AG08395 (cell line): ENCODE measurements at regions not wholly inside any gene's neighbourhood (a gene's known extent, or its start where the extent isn't known, plus 50 kb on each side); places are given as distances from the start of the nearest gene placed in this dataset.
"Not testable (repeated sequence)": the region's sequence is repeated elsewhere in the genome, so short reads cannot be mapped to it uniquely, and the experiment has no call there.

Experiments
- DNase-seq: peaks from one replicate; pipeline ENCODE4 v3.0.0; 2012; ENCODE audit warnings: mixed read lengths, low spot score

DNA sequence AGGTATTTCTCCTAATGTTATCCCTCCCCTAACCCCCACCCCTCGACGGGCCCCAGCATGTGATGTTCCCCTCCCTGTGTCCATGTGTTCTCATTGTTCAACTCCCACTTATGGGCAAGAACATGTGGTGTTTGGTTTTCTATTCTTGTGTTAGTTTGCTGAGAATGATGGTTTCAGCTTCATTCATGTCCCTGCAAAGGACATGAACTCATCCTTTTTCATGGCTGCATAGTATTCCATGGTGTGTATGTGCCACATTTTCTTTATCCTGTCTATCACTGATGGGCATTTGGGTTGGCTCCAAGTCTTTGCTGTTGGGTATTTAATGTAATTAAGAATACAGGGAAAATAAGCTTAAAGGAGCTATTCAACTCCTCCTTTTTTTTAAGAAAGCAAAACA lies 1030.4 kb downstream of the PCDH7 start:
- DNase-seq, result not testable (repeated sequence)

DNA sequence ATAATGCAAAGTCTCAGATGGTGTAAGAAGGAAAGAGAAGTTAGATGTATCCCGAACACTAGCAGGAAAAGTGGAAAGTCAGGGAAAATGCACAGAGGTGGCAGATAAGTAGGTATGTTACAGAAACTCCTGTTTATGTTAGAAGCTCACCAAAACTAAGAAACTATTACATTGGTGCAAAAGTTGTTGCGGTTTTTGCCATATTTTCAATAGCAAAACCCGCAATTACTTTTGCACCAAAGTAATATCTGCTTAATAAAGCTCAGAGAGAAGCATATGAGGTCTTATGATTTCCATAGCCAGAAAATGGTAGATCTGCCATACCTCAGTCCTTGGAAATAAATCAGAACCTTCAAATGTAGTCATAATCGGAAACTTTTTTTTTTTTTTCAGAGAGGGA lies 1035.6 kb downstream of the PCDH7 start:
- DNase-seq, result no peak

DNA sequence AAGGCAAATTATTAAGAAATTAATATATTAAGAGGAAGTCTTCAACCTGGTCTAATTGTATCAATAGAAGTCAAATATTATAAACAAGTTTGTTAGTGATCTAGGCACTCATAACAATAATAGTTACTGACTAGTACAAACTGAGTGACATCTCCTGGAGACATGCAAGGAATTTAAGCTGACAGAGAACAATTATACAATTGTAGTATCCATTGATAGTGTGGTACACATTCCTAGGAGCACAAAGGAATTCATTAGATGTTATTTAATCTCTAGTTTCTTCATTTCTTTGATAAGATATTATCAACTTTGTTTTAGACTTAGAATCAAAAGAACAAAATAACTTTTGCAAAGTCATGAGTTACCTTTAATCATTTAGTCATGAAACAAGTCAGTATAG lies 1048.6 kb downstream of the PCDH7 start:
- DNase-seq, result no peak

DNA sequence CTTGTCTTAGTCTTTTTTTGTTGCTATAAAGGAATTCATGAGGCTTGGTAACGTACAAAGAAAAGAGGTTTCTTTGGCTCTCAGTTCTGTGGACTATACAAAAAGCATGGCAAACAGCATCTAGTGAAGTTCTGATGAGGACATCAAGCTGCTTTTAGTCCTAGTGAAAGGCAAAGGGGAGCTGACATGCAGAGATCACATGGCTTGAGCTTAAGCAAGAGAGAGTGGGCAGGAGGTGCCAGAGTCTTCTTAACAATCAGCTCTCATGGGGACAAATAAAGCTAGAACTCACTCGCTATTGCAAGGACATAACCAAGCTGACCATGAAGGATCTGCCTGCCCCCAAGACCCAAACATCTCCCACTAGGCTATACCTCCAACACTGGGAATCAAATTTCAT lies 1063.1 kb downstream of the PCDH7 start:
- DNase-seq, result no peak

DNA sequence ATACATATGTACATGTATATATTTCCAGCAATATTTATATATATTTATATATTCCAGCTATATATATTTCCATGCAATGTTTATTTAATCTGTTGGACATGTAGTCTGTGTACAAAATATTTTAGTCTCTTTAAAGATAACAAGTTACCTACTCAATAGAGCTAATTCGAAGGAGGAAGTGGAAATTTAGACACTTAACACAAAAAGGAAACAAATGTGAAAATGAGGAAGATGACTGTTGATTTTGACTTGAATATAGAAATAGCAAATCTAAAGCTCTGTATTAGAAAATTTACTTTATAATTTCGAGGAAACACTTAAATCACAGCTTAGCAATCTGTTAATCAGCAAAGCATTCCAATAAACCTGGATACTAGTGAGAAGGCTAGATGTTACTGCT lies 1064.4 kb downstream of the PCDH7 start:
- no peak for DNase-seq

DNA sequence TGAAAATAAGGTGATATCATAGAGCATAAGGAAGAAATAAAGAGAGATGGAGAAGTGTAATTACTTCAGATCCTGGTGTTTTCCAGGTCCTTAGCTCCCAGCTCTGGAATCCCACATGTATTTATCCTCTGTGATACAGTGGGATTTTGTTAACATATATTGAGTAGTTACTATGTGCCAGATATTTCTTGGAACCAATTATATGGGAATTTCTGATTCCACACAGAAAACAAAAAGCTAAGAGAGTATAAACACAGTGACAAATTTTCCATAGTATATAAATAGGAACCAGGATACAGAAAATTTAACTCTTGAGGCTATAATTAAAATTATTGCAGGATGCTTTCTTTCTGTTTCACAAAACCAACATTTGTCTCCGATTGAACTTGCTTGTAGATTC lies 1067.5 kb downstream of the PCDH7 start:
- DNase-seq, result no peak

DNA sequence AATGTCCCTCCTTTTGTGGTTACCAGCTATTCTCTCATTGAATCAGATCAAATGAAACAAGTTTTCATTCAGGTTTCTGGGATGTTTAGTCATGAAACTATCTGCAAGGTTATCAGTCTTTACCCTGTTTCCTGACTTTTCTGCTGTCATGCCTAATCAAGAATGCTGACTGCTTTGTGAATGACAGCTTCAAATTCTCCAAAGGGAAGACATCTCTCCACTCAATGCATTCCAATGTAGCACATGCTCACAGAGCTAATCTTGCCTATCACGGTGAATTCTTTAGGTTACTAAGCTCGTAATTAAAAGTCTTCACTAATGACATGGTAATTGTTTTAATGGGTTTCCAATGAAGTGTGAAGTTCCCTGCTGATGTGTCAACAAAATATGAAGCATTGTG lies 1068.5 kb downstream of the PCDH7 start:
- DNase-seq, result no peak

DNA sequence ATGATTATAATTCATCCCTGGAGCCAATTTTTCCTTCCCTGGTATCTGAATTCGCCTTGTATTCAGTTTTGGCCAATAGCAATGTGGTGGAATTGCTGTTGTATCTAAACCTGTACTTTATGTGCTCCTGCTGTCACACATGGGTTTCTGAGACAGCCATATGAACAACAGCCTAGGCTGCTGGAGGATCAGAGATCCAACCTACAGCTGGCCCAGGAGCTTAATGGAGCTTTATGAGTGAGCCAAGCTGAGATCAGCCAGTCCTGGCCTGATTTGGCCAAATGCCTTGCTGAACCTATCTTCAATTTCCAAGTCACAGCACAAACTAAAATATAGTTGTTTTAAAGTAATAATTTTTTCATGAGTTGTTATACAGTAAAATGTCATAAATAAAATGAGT lies 1071.5 kb downstream of the PCDH7 start:
- DNase-seq, result no peak

DNA sequence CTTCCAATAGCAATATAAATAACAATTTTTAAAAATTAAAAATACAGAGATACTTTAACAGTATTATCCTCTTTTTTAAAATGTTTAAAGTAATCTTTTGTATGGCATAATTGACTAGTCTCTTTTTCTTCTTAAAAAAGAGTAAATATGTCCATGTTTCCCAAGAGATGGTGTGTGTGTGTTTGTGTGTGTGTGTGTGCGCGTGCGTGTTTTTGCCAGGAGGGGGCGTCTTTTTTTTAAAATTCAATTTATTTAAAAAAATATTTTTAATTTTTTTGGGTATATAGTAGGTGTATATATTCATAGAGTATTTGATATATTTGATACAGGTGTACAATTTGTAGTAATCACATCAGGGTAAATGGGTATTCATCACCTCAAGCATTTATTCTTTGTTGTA lies 1073.7 kb downstream of the PCDH7 start:
- DNase-seq, result no peak

DNA sequence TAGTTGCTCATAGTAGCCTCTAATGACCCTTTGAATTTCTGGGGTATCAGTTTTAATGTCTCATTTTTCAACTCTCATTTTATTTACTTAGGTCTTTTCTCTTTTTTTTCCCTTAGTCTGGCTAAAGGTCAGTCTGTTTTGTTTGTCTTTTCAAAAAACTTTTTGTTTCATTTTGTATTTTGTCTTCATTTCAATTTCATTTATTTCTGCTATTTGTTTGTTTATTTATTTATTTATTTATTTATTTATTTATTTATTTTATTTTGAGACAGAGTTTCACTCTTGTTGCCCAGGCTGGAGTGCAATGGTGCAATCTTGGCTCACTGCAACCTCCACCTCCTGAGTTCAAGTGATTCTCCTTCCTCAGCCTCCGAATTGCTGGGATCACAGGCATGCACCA lies 1076.9 kb downstream of the PCDH7 start:
- not testable (repeated sequence) for DNase-seq

DNA sequence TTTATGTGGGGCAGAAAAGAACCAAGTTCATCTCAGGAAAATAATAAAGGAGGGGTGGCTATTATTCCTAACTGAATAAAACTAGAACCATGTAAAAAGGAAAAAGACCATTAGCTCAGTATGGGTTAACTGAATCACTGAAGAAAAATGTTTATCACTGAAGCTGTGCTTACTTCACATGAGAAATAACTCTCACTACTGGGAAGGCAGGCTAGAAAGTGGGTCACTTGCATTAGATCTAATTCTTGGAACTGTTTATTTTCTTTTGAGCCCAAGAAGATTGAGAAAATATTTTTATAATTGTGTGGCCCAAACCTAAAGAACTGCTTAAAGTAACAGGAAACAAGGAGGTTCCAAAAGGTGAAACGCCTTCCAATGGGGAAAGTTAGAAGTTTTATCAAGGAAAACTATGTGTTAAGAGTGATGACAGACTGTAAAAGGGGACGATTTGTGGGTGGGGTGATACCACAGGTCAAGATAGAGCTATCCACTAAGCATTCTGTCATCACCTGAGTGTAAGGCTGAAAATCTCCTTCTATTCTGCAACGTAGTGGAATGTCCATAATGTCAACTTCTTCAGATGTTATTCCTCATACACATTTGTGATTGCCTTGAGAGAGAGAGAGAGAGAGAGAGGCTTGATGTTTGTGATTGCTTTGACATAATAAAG lies 1083.5 kb downstream of the PCDH7 start:
- no peak for DNase-seq

DNA sequence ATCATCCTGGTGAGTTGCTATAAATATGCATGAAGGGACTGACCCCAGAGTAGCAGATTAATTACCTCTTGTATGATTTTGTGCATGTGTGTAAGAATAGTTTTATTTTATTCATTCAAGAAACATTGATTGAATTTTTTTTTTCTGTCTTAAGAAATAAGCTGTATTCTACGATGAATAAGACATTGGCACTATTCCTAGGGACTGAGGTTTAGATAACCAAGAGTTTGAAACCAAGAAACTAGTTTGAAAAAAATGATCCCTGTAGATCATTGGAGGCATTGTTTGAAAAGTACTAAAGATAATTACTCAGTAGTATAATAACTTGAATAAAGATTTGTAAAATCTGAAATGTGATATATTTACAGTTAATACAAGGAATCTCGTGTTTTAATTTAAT lies 1086.9 kb downstream of the PCDH7 start:
- no peak for DNase-seq

DNA sequence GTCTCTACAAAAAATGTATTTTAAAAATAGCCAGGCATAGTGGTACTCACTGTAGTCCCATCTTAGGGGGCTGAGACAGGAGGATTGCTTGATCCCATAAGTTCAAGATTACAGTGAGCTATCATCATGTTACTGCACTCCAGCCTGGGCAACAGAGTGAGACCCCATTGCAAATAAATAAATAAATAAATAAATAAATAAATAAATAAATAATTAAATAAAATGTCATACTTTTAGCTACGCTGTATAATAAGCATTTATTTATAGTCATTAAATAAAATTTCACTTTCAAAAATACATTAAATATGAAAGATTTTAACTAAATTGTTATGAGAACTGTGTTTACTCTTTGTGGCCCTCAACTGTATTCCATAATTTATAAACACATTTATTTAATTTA lies 1124.2 kb downstream of the PCDH7 start:
- DNase-seq, result no peak

DNA sequence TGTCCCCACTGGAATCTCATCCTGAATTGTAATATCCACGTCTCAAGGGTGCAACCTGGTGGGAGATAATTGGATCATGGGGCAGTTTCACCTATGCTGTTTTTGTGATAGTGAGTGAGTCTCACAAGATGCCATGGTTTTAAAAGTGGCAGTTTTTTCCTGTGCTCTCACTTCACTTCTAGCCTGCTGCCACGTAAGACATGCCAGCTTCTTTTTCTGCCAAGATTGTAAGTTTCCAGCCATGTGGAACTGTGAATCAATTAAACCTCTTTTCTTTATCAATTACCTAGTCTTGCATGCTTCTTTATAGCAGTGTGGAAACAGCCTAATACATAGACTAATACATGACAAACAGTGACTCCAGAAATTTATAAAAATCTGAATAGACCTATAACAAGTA lies 1131.8 kb downstream of the PCDH7 start:
- DNase-seq, result no peak

DNA sequence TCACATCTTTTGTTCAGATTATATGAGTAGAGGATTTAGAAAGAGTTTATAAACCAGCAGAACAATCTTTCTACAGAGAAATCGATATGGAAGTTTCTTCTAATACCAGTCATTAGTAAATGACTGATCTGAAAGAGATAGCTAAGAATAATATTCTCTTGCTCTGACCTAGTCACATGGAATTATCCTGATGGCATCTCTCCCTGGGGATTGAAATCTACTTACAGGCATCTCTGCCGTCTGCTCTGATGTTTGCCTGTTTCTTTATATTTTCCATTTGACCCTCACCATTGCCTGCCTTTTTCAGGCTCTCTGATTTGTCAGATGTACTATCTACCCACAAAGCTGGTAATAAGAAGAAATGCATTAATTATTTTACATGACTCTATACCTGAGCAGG lies 1157.3 kb downstream of the PCDH7 start:
- no peak for DNase-seq

DNA sequence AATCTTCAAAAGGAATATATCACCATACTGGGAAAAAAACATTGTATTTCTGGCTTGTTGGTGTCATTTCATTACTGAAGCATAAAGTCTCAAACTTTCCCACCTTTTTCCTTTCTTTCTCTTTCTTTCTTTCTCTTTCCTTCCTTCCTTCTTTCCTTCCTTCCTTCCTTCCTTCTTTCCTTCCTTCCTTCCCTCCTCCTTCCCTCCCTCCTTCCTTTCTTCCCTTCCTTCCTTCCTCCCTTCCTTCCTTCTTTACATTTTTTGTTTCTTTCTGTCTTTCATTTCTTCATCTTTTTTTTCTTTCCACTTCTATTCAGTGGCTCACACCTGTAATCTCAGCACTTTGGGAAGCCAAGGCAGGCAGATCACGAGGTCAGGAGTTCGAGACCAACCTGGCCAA lies 1160.7 kb downstream of the PCDH7 start:
- not testable (repeated sequence) for DNase-seq

DNA sequence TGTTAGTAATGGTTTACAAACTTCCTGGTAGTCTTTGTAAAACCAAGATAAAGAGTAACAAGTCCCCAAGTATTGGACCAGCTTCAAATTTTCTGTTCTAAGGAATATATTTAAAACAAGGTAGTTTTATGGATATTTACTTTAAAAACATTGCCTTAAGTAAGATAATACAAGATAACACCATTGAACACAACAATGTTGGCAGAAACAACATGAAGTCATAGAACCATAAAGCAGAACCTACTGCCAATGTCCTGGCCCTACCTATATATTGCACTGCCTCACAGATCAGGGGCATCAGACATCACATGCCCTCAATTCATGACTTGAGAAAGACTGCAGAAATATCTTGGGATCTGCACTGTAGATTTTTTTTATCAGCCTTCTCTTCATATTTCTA lies 1176.2 kb downstream of the PCDH7 start:
- DNase-seq, result no peak

DNA sequence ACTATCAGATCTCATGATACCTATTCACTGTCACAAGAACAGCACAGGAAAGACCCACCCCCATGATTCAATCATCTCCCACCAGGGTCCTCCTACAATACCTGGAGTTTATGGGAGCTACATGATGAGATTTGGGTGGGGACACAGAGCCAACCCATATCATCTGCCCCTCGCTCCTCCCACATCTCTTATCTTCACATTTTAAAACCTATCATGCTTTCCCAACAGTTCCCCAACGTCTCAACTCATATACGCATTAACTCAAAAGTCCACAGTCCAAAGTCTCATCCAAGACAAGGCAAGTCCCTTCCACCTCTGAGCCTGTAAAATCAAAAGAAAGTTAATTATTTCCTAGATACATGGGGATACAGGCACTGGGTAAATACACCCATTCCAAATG lies 1185.2 kb downstream of the PCDH7 start:
- DNase-seq, result no peak

DNA sequence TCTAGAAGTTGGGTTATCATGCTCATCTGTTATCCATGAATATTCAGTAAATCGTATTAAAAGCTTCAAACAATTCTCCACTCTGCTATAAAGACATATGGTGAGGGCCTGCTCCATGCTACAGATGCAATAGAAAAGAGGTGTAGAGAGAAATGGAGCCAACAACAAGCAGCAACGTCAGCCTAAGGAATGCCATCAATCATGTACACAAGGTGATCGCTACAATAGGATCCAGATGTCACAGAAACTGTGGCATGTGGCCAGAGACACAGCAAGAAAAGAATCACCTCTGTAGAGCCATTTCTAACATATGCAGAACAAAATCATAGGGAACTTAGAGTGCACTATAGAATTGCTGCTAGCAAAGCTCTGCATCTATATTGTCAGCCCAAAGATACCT lies 1188.1 kb downstream of the PCDH7 start:
- DNase-seq, result no peak

DNA sequence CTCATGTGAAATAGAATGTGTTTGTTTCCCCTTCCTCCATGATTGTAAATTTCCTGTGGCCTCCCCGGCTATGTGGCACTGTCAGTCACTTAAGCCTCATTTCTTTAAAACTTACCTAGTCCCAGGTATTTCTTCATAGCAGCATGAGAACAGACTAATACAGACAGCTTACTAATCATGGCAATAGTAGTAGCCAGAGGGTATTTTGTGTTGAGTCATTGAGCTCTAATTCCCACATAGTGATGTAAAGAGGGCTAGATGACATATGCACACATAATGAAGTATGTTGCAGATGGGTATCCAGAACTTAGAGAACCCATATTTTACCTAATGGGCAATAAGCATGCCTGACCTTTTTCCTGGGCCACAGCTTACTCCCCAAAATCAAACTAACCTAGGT lies 1197.2 kb downstream of the PCDH7 start:
- no peak for DNase-seq

DNA sequence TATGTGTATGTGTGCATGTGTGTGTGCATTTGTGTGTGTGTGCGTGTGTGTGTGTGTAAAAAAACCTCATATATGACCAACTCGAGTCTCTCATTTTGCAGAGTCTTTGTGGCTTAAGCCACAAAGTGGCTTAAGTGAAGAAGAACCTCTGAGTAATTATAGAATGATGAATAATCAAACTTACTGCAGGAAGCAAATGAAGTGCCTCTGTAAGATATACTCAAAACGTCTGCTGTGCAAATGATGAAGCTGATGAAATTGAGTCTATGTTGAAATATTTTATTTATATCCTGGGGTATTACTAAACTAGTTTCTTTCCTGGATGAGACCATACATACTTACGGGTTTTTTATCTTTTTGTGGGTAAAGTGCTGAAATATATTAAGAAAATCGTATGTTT lies 1198.7 kb downstream of the PCDH7 start:
- DNase-seq, result peak; percentile 1

DNA sequence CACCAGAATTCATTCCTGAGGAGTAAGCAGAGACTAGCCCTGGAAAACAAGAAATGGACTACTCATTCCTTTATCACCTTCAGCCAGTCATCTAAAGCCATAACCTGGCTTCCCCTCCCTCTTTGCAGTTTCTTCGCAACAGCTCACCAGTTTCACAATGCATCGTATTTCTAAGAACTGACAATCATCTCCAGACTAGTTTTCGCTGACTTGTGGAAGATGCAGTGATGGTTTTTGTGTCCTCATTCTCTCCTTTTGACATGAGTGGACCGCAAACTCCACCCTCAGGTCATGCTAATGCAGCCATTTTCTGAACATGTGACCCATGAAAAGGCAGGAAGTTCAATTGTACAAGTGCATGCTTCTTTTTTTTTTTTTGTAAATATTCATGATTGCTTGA lies 1203.5 kb downstream of the PCDH7 start:
- no peak for DNase-seq

DNA sequence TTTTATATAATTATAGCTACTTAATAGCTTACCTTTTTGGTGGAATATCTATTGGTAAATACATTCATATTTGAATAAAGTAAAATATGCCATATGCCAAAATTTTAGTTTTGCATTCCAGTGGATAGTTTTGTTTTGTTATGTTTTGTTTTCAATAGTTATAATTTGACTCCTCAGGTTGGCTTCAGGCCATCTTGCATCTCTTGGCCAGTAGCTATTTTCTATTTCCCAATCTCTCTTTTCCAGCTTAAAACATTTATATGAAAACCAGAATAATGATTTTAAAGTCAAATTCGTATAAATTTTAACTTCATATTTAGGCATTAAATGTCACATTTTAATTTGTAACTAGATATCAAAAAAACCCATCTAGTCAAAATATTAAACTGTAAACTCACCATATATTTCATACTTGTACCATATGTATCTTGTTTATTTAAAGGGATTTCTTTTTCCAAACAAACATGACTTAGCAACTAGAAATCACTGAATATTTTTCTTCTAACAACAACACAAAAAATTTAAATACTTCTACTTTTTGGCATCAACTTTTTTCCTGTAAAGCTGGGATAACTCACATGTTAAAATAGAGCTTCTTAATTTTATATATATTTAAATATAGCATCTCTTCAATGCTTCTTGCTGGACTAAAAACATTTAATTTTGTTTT lies 1209.6 kb downstream of the PCDH7 start:
- DNase-seq, result no peak

DNA sequence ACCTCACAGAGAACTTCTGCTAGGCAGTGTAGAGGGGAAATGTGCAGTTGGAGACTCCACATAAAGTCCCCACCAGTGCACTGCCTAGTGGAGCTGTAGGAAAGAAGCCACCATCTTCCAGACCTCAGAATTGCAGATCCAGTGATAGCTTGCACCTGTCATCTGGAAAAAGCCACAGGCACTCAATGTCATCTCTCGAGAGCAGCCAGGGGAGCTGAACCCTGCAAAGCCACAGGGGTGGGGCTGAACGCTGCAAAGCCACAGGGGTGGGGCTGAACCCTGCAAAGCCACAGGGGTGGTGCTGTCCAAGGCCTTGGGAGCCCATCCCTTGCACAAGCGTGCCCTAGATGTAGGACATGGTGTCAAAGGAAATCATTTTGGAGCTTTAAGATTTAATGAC lies 1226.3 kb downstream of the PCDH7 start:
- DNase-seq, result no peak
